ACC112 (cell line): ENCODE measurements at regions not wholly inside any gene's neighbourhood (a gene's known extent, or its start where the extent isn't known, plus 50 kb on each side); places are given as distances from the start of the nearest gene placed in this dataset.

Experiments
- H2AFZ ChIP-seq: fragments of 200-600 bp; sonication (generic); one replicate; pipeline ENCODE4 v1.6.0; 2017; ENCODE audit warnings: antibody characterized with exemption, low read length; ENCODE audit not compliant: unreplicated experiment
- H3K27ac ChIP-seq: fragments of 200-600 bp; sonication (generic); 2 replicates; pipeline ENCODE4 v1.5.1; 2014; ENCODE audit warnings: low read depth, mild to moderate bottlenecking, antibody characterized with exemption, low read length, moderate library complexity
- H3K27me3 ChIP-seq: fragments of 200-600 bp; sonication (generic); 2 replicates; pipeline ENCODE4 v1.6.1; 2014; ENCODE audit warnings: mild to moderate bottlenecking, antibody characterized with exemption, low read length, moderate library complexity, mixed read lengths; ENCODE audit not compliant: insufficient read depth
- H3K36me3 ChIP-seq: fragments of 200-600 bp; sonication (generic); 2 replicates; pipeline ENCODE4 v1.6.1; 2016; ENCODE audit warnings: mild to moderate bottlenecking, antibody characterized with exemption, low read length, moderate library complexity, mixed read lengths; ENCODE audit not compliant: insufficient read depth
- H3K4me1 ChIP-seq: fragments of 200-600 bp; sonication (generic); one replicate; pipeline ENCODE4 v1.6.1; 2016; ENCODE audit warnings: low read length, mixed read lengths; ENCODE audit not compliant: insufficient read depth, unreplicated experiment, control insufficient read depth
- H3K4me3 ChIP-seq: fragments of 200-600 bp; sonication (generic); 2 replicates; pipeline ENCODE4 v1.5.1; 2014; ENCODE audit warnings: mild to moderate bottlenecking, low read depth, low read length
- H3K79me2 ChIP-seq: fragments of 200-600 bp; sonication (generic); one replicate; pipeline ENCODE4 v1.6.0; 2016; ENCODE audit warnings: low read length; ENCODE audit not compliant: control insufficient read depth, unreplicated experiment, insufficient read depth

- H3K27me3 ChIP-seq: no peaks in the 10 kb centered on the region
- H3K79me2 ChIP-seq: no peaks in the 10 kb centered on the region
- no peak overlapping the region for H3K4me3 ChIP-seq
- H2AFZ ChIP-seq: no peak overlapping the region
- no peaks in the 10 kb centered on the region for H3K4me1 ChIP-seq
- no peak overlapping the region for H3K27ac ChIP-seq
- no peaks in the 10 kb centered on the region for H3K36me3 ChIP-seq
Observed at GRCh38 chr6:95478941-95479340, 98.4 kb upstream of the MANEA start.

GRCh38 chr6:95487817-95488216 is 89.5 kb upstream of the MANEA start:
- no peaks in the 10 kb centered on the region for H3K4me1 ChIP-seq
- no peak overlapping the region for H3K27ac ChIP-seq
- H3K4me3 ChIP-seq: no peak overlapping the region
- H3K79me2 ChIP-seq: no peaks in the 10 kb centered on the region
- no peaks in the 10 kb centered on the region for H3K27me3 ChIP-seq
- H2AFZ ChIP-seq: no peak overlapping the region
- H3K36me3 ChIP-seq: no peaks in the 10 kb centered on the region

DNA sequence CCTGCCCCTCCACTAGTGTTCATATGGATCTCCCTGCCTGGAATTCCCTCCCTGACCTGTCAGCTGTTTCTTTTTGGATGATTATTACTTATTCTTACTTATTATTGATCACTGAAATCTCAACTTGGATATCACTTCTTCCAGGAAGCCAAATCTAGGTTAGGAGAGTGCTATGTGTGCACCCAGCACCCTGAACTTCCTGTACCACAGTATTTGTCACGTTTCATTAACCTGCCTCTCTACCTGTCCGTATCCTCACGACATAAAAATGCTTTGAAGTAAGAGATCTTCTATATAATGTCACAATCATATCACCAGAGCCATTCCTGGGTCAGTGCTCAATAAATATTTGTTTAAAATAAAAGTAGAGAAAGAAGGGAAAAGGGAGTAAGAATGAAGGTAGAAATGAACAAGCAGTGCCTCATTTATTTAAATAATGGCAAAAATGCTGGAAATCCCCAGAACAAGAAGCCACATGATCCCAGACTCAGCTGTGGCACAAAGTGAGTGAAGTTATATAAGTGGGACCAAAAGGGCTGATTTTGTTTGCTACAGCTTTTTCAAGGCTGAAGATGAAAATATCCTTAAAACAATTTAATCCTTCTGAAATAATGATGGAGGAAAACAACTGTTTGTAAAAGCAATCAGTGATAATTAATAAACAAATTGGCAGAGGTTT is 88.0 kb upstream of the MANEA start:
- Histone ChIP-seq H3K27me3 (no peaks in the 10 kb centered on the region), H3K4me3 (no peak overlapping the region), H3K79me2 (no peaks in the 10 kb centered on the region), H3K4me1 (no peaks in the 10 kb centered on the region), H3K27ac (no peak overlapping the region), H2AFZ (no peak overlapping the region), H3K36me3 (no peaks in the 10 kb centered on the region)

- H3K4me3 ChIP-seq: no peak overlapping the region
- H3K36me3 ChIP-seq: no peaks in the 10 kb centered on the region
- H3K79me2 ChIP-seq: no peaks in the 10 kb centered on the region
- no peaks in the 10 kb centered on the region for H3K27me3 ChIP-seq
- H2AFZ ChIP-seq: no peak overlapping the region
- H3K4me1 ChIP-seq: no peaks in the 10 kb centered on the region
- no peak overlapping the region for H3K27ac ChIP-seq
Observed at GRCh38 chr6:95496769-95497426, 80.4 kb upstream of the MANEA start.

GRCh38 chr6:95501032-95501904 is 76.1 kb upstream of the MANEA start:
- Histone ChIP-seq H3K4me3 (no peak overlapping the region), H3K27ac (no peak overlapping the region), H3K4me1 (no peaks in the 10 kb centered on the region), H3K36me3 (no peaks in the 10 kb centered on the region), H3K79me2 (no peaks in the 10 kb centered on the region), H3K27me3 (no peaks in the 10 kb centered on the region), H2AFZ (no peak overlapping the region)

DNA sequence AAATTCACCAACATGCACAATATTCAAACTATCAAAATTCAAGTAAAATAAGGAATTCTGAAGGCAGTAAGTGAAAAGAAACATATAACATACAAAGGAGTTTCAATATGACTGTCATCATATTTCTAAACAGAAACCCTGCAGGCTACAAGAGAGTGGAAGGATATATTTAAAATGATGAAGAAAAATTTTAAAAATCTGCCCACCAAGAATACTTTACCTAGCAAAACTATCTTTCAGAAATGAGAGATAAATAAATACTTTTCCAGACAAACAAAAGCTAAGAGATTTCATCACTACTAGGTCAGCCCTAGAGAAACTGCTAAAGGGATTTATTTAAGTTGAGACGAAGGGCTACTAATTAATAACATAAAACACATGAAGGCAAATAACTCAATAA is 73.8 kb upstream of the MANEA start:
- Histone ChIP-seq H3K36me3 (no peaks in the 10 kb centered on the region), H3K27ac (no peak overlapping the region), H2AFZ (no peak overlapping the region), H3K4me3 (no peak overlapping the region), H3K4me1 (no peaks in the 10 kb centered on the region), H3K79me2 (no peaks in the 10 kb centered on the region), H3K27me3 (no peaks in the 10 kb centered on the region)

DNA sequence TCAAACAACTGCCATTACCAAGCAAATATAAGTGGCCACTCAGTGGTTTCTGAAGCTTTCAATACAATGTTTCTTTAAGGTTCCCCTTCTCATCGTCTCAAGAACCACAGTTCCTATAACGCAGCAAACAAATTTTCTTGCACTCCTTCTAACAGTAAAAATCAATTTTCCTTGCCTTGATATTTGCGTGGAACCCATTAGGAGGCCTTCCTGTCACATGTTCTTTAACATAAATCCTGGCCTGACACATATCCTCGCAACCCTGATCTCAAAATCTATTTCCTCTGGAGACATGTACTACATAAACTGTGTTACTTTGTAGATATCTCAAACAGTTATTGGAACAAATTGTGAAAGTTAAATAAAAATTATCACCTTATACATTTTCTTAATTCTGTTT is 65.9 kb upstream of the MANEA start:
- Histone ChIP-seq H3K79me2 (no peaks in the 10 kb centered on the region), H3K4me3 (no peak overlapping the region), H3K27ac (no peak overlapping the region), H3K36me3 (no peaks in the 10 kb centered on the region), H2AFZ (no peak overlapping the region), H3K27me3 (no peaks in the 10 kb centered on the region), H3K4me1 (no peaks in the 10 kb centered on the region)

DNA sequence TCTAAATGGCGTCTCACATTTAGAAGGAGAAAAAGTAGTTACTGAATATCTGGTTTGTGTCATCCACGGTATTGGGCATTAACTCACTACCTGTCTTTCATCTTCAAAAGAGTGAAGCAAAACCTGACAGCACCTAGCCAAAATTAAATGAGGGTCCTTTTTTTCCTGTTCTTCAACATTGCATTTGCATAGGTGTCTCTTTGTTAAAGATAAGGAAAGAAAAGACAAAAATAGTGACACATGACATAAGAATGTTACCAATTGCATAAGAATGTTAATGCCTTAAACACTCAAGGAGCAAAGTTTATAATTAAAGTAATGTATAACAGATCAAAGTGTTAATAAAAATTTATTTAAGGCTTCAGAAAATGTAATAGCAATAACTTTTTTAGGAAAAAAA is 61.4 kb upstream of the MANEA start:
- H3K27ac ChIP-seq: no peak overlapping the region
- H3K79me2 ChIP-seq: no peaks in the 10 kb centered on the region
- H3K36me3 ChIP-seq: no peaks in the 10 kb centered on the region
- H3K4me3 ChIP-seq: no peak overlapping the region
- H3K27me3 ChIP-seq: no peaks in the 10 kb centered on the region
- H3K4me1 ChIP-seq: no peaks in the 10 kb centered on the region
- H2AFZ ChIP-seq: no peak overlapping the region

- Histone ChIP-seq H3K79me2 (no peaks in the 10 kb centered on the region), H3K27me3 (no peaks in the 10 kb centered on the region), H3K27ac (no peak overlapping the region), H3K36me3 (no peaks in the 10 kb centered on the region), H3K4me3 (no peak overlapping the region), H3K4me1 (no peaks in the 10 kb centered on the region), H2AFZ (no peak overlapping the region)
Observed at GRCh38 chr6:95517004-95517403, 60.3 kb upstream of the MANEA start.

- Histone ChIP-seq H3K36me3 (no peaks in the 10 kb centered on the region), H3K27me3 (no peaks in the 10 kb centered on the region), H2AFZ (no peak overlapping the region), H3K4me1 (no peaks in the 10 kb centered on the region), H3K79me2 (no peaks in the 10 kb centered on the region), H3K4me3 (no peak overlapping the region), H3K27ac (no peak overlapping the region)
Observed at GRCh38 chr6:95517568-95517967, 59.8 kb upstream of the MANEA start.
